GM12878 (cell line): ENCODE measurements at regions not wholly inside any gene's neighbourhood (a gene's known extent, or its start where the extent isn't known, plus 50 kb on each side); places are given as distances from the start of the nearest gene placed in this dataset.

ENCODE experiments used
- ATAC-seq: fragments of 200-7000 bp; cut with Tn5 transposase; 3 replicates; pipeline ENCODE4 v1.9.1; 2020; ENCODE audit warnings: mild to moderate bottlenecking, moderate library complexity
- BruUV-seq: library from RNA; stranded (reverse); fragments of 400-500 nt; replicated peaks from 2 replicates; lab custom pipeline; 2021; lab: Mats Ljungman, UMichigan
- CTCF ChIA-PET: fragments of 300-600 bp; sonication (Branson Sonifier 250); formaldehyde crosslinking; extraction: SDS; loops from one replicate; lab custom pipeline; 2021; ENCODE audit warnings: inconsistent platforms; lab: Yijun Ruan, JAX
- POLR2A ChIA-PET: fragments of 350-600 bp; formaldehyde crosslinking; extraction: SDS; loops from one replicate; lab custom pipeline; 2021; ENCODE audit warnings: inconsistent platforms; lab: Charles Lee
- RAD21 ChIA-PET: fragments of 300-600 bp; sonication (Branson Sonifier 250); formaldehyde crosslinking; loops from one replicate; lab custom pipeline; 2023; ENCODE audit warnings: antibody characterized with exemption; ENCODE audit not compliant: unreplicated experiment; lab: Charles Lee
- SMC1A ChIA-PET: fragments of 300-600 bp; sonication (Branson Sonifier 250); formaldehyde crosslinking; loops from one replicate; lab custom pipeline; 2023; ENCODE audit not compliant: unreplicated experiment, uncharacterized antibody; lab: Charles Lee
- DNase-seq: peaks from one replicate; pipeline ENCODE4 v3.0.0-alpha.2; 2011; ENCODE audit warnings: low read depth, low spot score
- FAIRE-seq: peaks from 3 replicates; lab custom pipeline; 2011; peaks lifted over from hg19 to GRCh38; lab: Jason Lieb, UNC
- H2AFZ ChIP-seq: 2 replicates; pipeline ENCODE4 v1.6.0; 2011; ENCODE audit warnings: low read depth, low read length, control low read depth; ENCODE audit not compliant: control insufficient read depth
- H3K27ac ChIP-seq: 2 replicates; pipeline ENCODE4 v1.5.1; 2011; ENCODE audit warnings: control low read depth; ENCODE audit not compliant: control insufficient read depth, insufficient read depth
- H3K27me3 ChIP-seq, 2 experiments: replicated peaks in 1 of 2; 2 replicates each; pipeline versions ENCODE4 v1.6.0 to v1.6.1; 2011; ENCODE audit warnings: low read length in 1 of 2; ENCODE audit not compliant: control insufficient read depth in 2 of 2, insufficient read depth in 2 of 2
- H3K36me3 ChIP-seq, 2 experiments: 2 replicates each; pipeline ENCODE4 v1.5.1; 2011; ENCODE audit warnings: low read length in 1 of 2; ENCODE audit not compliant: control insufficient read depth in 2 of 2, insufficient read depth in 2 of 2
- H3K4me1 ChIP-seq: 2 replicates; pipeline ENCODE4 v1.6.1; 2011; ENCODE audit warnings: mild to moderate bottlenecking, low read length, moderate library complexity, mixed read lengths; ENCODE audit not compliant: control insufficient read depth, insufficient read depth
- H3K4me2 ChIP-seq: 2 replicates; pipeline ENCODE4 v1.6.0; 2011; ENCODE audit warnings: control low read depth; ENCODE audit not compliant: control insufficient read depth, insufficient read depth
- H3K4me3 ChIP-seq: fragments of 200-600 bp; sonication (generic); 2 replicates; pipeline ENCODE4 v1.5.1; 2016
- H3K79me2 ChIP-seq: 2 replicates; pipeline ENCODE4 v1.6.0; 2011; ENCODE audit warnings: low read length; ENCODE audit not compliant: control insufficient read depth, insufficient read depth
- H3K9ac ChIP-seq: 2 replicates; pipeline ENCODE4 v1.8.0; 2011; ENCODE audit warnings: low read length, control low read depth, mixed read lengths; ENCODE audit not compliant: control insufficient read depth, insufficient read depth
- H3K9me3 ChIP-seq: replicated peaks from 3 replicates; pipeline ENCODE4 v1.5.1; 2011; ENCODE audit warnings: mild to moderate bottlenecking, low read length; ENCODE audit not compliant: control insufficient read depth, insufficient read depth
- H4K20me1 ChIP-seq: 2 replicates; pipeline ENCODE4 v1.6.0; 2011; ENCODE audit not compliant: control insufficient read depth, insufficient read depth
- CEBPB ChIP-seq, 2 experiments: fragments of 150-350 bp in 1 of 2; IDR thresholded peaks; 2 replicates each; pipeline ENCODE4 v1.6.1; 2012 to 2014; ENCODE audit warnings: low read depth in 2 of 2, low read length in 2 of 2, borderline replicate concordance in 1 of 2, inconsistent platforms in 1 of 2
- EGR1 ChIP-seq, 2 experiments: IDR thresholded peaks; 1 replicate in 1 of 2; 2 replicates in 1 of 2; pipeline ENCODE4 v1.6.1; 2011 to 2012; ENCODE audit warnings: low read depth in 2 of 2, low read length in 2 of 2, borderline replicate concordance in 1 of 2, mild to moderate bottlenecking in 1 of 2, moderate library complexity in 1 of 2
- FOS ChIP-seq: IDR thresholded peaks from 3 replicates; pipeline ENCODE4 v1.6.1; 2011; ENCODE audit warnings: borderline replicate concordance; ENCODE audit not compliant: insufficient read length; ENCODE audit errors: extremely low read depth
- FOXM1 ChIP-seq: IDR thresholded peaks from 2 replicates; pipeline ENCODE4 v1.6.1; 2012; ENCODE audit warnings: low read depth, mild to moderate bottlenecking, inconsistent platforms, low read length, moderate library complexity
- IRF5 ChIP-seq: fragments of 450-650 bp; IDR thresholded peaks from 2 replicates; pipeline ENCODE4 v1.6.1; 2017; ENCODE audit warnings: borderline replicate concordance
- RB1 ChIP-seq: fragments of 450-650 bp; formaldehyde crosslinking; IDR thresholded peaks from 2 replicates; pipeline ENCODE4 v1.6.1; 2017; ENCODE audit warnings: mild to moderate bottlenecking, borderline replicate concordance
- WGBS: methylation state at CpG from one replicate; pipeline ENCODE4 v1.1.6; 2016; ENCODE audit warnings: low lambda C conversion rate; ENCODE audit not compliant: insufficient replicate concordance, insufficient coverage; ENCODE audit errors: missing lambda C conversion rate; 5-methylcytosine and 5-hydroxymethylcytosine counted together
- in situ Hi-C: fragments of 300-500 bp; cut with MboI; formaldehyde crosslinking; loops from 9 replicates; pipeline ENCODE4 v1.14.3; 2018; ENCODE audit warnings: mixed read lengths
- intact Hi-C: fragments of 100-400 bp; cut with micrococcal nuclease; formaldehyde crosslinking; loops from one replicate; pipeline ENCODE4 v1.14.2; 2022; ENCODE audit not compliant: unreplicated experiment
- TF ChIP-seq, protein P1 (sequence below): IDR thresholded peaks from 2 replicates; pipeline ENCODE4 v1.6.1; 2011; ENCODE audit warnings: low read depth, mild to moderate bottlenecking, low read length, moderate library complexity, borderline replicate concordance; ENCODE audit errors: extremely low read depth

GRCh38 chr14:41377932-41378331 lies 228.7 kb upstream of the LRFN5 start:
- FAIRE-seq (no peak), ATAC-seq (no peak), DNase-seq (no peak)
- POLR2A ChIA-PET, result no interaction called here
- Histone ChIP-seq H3K4me2 (no peak overlapping the region), H3K9ac (no peak overlapping the region), H3K36me3 (no peaks in the 10 kb centered on the region), H2AFZ (no peak overlapping the region), H3K9me3 (no peaks in the 10 kb centered on the region), H3K27me3 (no peaks in the 10 kb centered on the region), H3K79me2 (no peaks in the 10 kb centered on the region), H4K20me1 (no peaks in the 10 kb centered on the region), H3K27ac (no peak overlapping the region), H3K4me3 (no peak overlapping the region), H3K4me1 (no peaks in the 10 kb centered on the region)
- in situ Hi-C loops (no loop called here), intact Hi-C loops (no loop called here)
- WGBS, result 38% methylated on average over 2 of the region's 2 CpGs
- CTCF ChIA-PET, result no interaction called here
- SMC1A ChIA-PET, result interaction anchor here (0.5 kb wide), 1 partner anchor 1973 kb away, joined by 3 read pairs; no protein-coding TSS in a partner anchor
- BruUV-seq, result no TSS peak
- TF ChIP-seq, protein P1, sequence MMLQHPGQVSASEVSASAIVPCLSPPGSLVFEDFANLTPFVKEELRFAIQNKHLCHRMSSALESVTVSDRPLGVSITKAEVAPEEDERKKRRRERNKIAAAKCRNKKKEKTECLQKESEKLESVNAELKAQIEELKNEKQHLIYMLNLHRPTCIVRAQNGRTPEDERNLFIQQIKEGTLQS, result no peak
- TF ChIP-seq FOS, result no peak
- TF ChIP-seq IRF5, result no peak
- TF ChIP-seq RB1, result no peak
- no peak for TF ChIP-seq CEBPB (IDR thresholded peaks at IDR 0.05; ENCODE audit: borderline replicate concordance in 1 of 2, low read depth in 2 of 2, low read length in 2 of 2)
- no peak for TF ChIP-seq EGR1 (IDR thresholded peaks at IDR 0.05; ENCODE audit: borderline replicate concordance in 1 of 2, low read depth in 2 of 2, low read length in 2 of 2)
- no peak for TF ChIP-seq FOXM1
- RAD21 ChIA-PET, result no interaction called here
